Adipocyte (in vitro differentiated cells): ENCODE measurements at regions not wholly inside any gene's neighbourhood (a gene's known extent, or its start where the extent isn't known, plus 50 kb on each side); places are given as distances from the start of the nearest gene placed in this dataset.

Experiments
- DNase-seq: peaks from one replicate; pipeline ENCODE4 v3.0.0-alpha.2; 2015; ENCODE audit warnings: low read depth
- H3K27me3 ChIP-seq: replicated peaks from 2 replicates; pipeline ENCODE4 v1.7.0; 2013; ENCODE audit warnings: mild to moderate bottlenecking, low read length, moderate library complexity; ENCODE audit not compliant: control insufficient read depth, insufficient read depth
- H3K36me3 ChIP-seq: 2 replicates; pipeline ENCODE4 v1.7.0; 2013; ENCODE audit warnings: low read length, mild to moderate bottlenecking, moderate library complexity; ENCODE audit not compliant: control insufficient read depth, insufficient read depth, severe bottlenecking
- H3K4me1 ChIP-seq: 2 replicates; pipeline ENCODE4 v1.7.0; 2013; ENCODE audit warnings: mild to moderate bottlenecking, low read length, moderate library complexity; ENCODE audit not compliant: control insufficient read depth, insufficient read depth
- H3K4me3 ChIP-seq: 2 replicates; pipeline ENCODE4 v1.7.0; 2013; ENCODE audit warnings: mild to moderate bottlenecking, low read length, moderate library complexity
- H3K9ac ChIP-seq: 2 replicates; pipeline ENCODE4 v1.7.0; 2013; ENCODE audit warnings: mild to moderate bottlenecking, low read length, moderate library complexity
- H3K9me3 ChIP-seq: 2 replicates; pipeline ENCODE4 v1.7.0; 2013; ENCODE audit warnings: mild to moderate bottlenecking, low read length, moderate library complexity; ENCODE audit not compliant: control insufficient read depth

DNA sequence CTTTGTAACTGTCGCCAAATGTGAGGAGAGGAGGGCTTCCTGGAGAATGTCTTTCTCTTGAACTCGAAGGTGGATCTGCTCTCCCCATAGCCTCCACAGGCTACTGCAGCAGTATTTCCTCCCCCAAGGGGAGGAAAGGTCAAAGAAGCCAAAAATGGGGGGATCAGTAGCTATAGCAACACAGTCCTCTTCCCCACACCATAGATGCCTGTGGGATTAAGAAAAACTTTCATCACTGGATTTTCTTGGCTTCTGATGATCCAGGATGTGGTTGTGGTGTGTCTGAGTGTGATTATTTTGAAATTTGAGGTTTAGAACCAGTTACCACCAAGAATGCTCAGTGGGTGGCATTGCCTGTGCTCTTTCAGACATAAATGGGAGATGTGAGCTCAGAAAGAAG, 140.1 kb upstream of the SPACA1 start:
- no peak for DNase-seq
- no peak overlapping the region for H3K4me3 ChIP-seq
- H3K27me3 ChIP-seq: peaks cover 34% of the 10 kb centered on the region
- peaks cover 8% of the 10 kb centered on the region for H3K9me3 ChIP-seq
- H3K4me1 ChIP-seq: no peaks in the 10 kb centered on the region
- no peaks in the 10 kb centered on the region for H3K36me3 ChIP-seq
- H3K9ac ChIP-seq: no peak overlapping the region

DNA sequence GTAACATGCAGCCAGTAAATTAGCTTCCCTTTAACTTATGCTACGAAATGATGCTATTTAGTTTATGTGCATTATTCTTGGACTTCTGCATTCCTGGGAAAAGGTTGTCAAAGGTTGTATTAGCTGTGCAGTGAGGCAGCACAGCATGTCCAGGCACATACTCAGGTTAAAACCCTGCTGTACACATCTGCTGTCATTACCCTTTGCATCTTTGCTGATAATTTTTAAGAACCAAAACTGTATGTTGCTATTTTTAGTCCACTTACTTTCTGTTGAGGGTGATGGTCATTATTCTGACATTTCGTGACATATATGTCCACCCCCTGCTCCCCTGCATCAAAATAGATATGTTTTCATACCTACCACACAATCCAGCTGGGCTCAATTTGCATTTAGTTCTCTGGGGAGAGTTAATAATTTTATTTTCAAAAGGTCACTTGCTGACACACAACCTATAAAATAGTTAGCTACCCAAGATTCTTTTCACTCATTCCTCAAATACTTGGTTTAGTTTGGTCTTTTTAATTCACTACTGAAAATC, 142.5 kb upstream of the SPACA1 start:
- DNase-seq: no peak
- Histone ChIP-seq H3K9me3 (peaks cover 3% of the 10 kb centered on the region), H3K9ac (no peak overlapping the region), H3K4me1 (no peaks in the 10 kb centered on the region), H3K36me3 (no peaks in the 10 kb centered on the region), H3K27me3 (peaks cover 52% of the 10 kb centered on the region), H3K4me3 (no peak overlapping the region)

DNA sequence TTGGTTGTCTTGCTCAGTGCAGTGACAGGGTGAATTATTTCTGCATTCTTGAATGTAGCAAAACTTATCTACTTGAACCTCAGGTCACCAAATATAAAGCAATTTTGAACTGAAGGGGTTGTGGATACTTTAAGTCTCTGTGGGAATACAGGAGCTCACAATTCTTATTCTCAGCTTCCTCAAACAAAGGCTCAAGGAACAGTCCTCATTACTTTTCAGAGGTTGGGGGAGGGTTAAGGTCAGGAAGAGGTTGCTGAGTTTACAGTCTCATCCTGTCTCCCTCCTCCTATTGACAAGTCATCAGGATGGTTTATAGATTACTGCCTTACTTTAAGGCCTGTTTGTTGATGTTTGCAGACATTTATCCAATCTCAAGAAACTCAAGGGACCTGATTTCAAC, 143.6 kb upstream of the SPACA1 start:
- no peaks in the 10 kb centered on the region for H3K36me3 ChIP-seq
- no peak for DNase-seq
- H3K4me3 ChIP-seq: no peak overlapping the region
- no peaks in the 10 kb centered on the region for H3K4me1 ChIP-seq
- H3K9ac ChIP-seq: no peak overlapping the region
- no peaks in the 10 kb centered on the region for H3K9me3 ChIP-seq
- peaks cover 55% of the 10 kb centered on the region for H3K27me3 ChIP-seq

DNA sequence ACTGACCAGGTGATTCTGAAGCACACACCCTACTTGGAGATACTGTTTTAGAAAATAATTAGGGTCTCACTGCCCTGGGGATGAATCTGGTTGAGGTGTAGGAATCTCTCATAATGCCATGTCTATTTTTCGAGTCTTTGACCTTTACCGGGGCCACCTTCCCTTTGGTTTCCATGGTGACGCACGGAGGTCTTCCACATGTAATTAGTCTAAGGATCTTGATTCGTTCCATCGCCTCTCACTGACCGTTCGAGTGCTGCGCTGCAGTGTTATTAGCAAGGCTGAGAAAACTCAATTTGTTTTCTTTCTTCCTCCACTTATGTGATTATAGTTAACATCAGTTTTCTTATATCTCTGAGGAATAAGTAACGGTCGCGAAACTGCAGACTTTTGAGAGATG, 144.3 kb upstream of the SPACA1 start:
- H3K36me3 ChIP-seq: no peaks in the 10 kb centered on the region
- peaks cover 55% of the 10 kb centered on the region for H3K27me3 ChIP-seq
- no peaks in the 10 kb centered on the region for H3K4me1 ChIP-seq
- DNase-seq: no peak
- no peak overlapping the region for H3K9ac ChIP-seq
- no peaks in the 10 kb centered on the region for H3K9me3 ChIP-seq
- no peak overlapping the region for H3K4me3 ChIP-seq

DNA sequence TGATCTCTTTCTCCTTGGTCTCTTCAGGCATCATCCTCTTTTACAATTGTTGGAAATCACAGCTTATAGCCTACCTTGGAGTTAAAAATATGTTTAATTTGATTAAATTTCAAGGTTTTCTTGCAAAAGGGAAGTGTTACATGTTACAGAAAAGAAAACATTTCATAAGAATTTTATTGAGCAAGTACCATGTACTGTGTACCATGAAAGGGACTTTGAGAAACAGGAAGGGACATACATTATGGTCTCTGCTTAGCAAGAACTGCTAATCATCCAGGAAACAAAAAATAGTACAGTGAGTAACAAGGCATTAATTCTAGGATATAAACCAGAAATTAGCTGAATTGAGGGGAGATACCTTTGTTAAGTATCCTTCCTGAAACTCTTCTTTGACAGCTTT, 145.3 kb upstream of the SPACA1 start:
- peaks cover 54% of the 10 kb centered on the region for H3K27me3 ChIP-seq
- H3K4me3 ChIP-seq: no peak overlapping the region
- H3K4me1 ChIP-seq: no peaks in the 10 kb centered on the region
- H3K9me3 ChIP-seq: no peaks in the 10 kb centered on the region
- no peaks in the 10 kb centered on the region for H3K36me3 ChIP-seq
- no peak for DNase-seq
- H3K9ac ChIP-seq: no peak overlapping the region

DNA sequence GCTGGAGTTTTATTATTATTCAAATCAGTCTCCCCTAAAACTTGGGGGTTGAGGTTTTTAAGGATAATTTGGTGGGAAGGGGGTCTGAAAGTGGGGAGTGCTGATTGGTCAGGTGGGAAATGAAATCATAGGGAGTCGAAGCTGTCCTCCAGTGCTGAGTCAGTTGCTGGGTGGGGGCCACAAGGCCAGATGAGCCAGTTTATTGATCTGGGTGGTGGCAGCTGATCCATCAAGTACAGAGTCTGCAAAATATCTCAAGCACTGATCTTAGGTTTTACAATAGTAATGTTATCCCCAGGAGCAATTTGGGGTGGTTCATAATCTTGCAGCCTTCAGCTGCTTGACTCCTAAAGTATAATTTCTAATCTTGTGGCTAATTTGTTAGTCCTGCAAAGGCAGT, 146.0 kb upstream of the SPACA1 start:
- Histone ChIP-seq H3K27me3 (peaks cover 46% of the 10 kb centered on the region), H3K4me3 (no peak overlapping the region), H3K4me1 (no peaks in the 10 kb centered on the region), H3K9me3 (no peaks in the 10 kb centered on the region), H3K36me3 (no peaks in the 10 kb centered on the region), H3K9ac (no peak overlapping the region)
- no peak for DNase-seq

DNA sequence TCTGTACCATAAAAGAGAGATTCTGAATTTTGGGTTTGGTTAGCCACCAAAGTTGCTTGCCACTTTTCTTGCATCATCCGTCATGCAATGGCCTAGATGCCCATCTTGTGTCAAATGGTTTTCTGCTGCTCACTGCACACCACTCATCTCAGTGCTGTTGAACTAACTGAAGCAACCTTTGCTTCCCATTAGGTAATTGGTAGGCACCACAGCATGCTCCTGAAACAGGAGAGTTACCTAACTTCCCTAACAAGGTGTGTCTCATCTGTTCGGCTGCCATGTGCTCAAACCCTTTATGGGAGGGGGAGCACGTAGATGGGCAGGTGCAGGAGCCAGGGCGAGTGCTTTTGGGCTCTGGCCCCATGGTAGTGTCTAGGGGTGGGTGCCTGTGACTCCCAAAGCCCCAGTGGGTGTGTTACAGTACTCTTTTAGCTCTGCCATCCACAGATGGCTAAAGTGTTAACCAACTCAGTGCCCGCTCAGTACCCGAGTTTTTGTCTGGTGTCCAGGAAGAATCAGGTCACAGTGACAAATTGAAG, 147.4 kb upstream of the SPACA1 start:
- no peak overlapping the region for H3K4me3 ChIP-seq
- H3K9me3 ChIP-seq: no peaks in the 10 kb centered on the region
- no peak for DNase-seq
- no peaks in the 10 kb centered on the region for H3K36me3 ChIP-seq
- H3K4me1 ChIP-seq: no peaks in the 10 kb centered on the region
- no peak overlapping the region for H3K9ac ChIP-seq
- H3K27me3 ChIP-seq: peaks cover 39% of the 10 kb centered on the region

DNA sequence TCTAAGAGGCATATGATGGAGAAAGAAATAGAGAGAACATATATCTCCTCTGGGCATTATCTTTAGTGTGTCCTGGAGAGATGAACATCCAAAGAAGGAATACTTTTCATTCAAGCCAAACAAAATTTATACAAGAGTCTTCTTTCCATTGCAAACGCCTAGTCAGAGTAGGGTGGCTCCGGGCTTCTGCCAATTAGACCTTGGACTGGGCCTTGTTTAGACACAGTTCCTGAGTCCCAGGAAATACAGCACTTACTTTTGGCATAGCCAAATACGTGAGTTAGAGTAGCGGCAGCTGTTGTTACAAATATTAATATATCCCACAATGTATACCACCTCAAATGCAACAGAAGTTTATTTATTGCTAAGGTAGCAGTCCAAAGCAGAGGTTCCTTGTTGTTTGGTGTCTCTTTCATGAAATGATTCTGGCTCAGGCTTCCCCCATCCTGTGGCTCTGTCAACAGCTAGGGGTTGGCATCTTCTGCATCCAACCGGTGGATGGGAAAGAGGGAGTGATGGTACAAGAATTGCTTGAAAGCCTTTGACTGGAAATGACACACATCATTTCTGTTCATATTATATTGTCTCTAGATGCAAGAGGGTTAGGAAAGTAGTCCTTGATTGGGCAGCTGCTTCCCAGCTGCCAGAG, 148.0 kb upstream of the SPACA1 start:
- H3K4me3 ChIP-seq: no peak overlapping the region
- H3K9me3 ChIP-seq: no peaks in the 10 kb centered on the region
- no peak for DNase-seq
- H3K9ac ChIP-seq: no peak overlapping the region
- no peaks in the 10 kb centered on the region for H3K36me3 ChIP-seq
- peaks cover 33% of the 10 kb centered on the region for H3K27me3 ChIP-seq
- H3K4me1 ChIP-seq: no peaks in the 10 kb centered on the region

DNA sequence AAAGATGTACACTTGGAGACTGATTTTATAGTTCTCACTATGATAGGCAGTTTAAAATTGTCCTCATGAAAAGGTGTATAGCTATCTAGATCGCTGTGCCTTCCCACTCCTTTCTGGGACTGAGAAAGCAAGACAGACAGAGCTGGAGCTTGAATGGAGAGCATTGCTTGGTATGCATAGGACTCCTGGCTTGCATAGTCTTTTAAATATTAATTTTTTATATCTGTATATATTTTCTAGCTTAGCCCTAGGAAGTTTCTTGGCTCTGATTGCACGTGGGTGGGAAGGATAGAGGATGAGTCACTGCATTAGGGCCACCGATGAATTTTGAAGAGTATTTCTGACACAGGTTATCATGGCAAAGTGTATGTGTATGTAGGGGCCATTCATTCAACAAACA, 150.0 kb upstream of the SPACA1 start:
- Histone ChIP-seq H3K36me3 (no peaks in the 10 kb centered on the region), H3K4me1 (no peaks in the 10 kb centered on the region), H3K9me3 (no peaks in the 10 kb centered on the region), H3K9ac (no peak overlapping the region), H3K27me3 (peaks cover 21% of the 10 kb centered on the region), H3K4me3 (no peak overlapping the region)
- peak; percentile 30 for DNase-seq

DNA sequence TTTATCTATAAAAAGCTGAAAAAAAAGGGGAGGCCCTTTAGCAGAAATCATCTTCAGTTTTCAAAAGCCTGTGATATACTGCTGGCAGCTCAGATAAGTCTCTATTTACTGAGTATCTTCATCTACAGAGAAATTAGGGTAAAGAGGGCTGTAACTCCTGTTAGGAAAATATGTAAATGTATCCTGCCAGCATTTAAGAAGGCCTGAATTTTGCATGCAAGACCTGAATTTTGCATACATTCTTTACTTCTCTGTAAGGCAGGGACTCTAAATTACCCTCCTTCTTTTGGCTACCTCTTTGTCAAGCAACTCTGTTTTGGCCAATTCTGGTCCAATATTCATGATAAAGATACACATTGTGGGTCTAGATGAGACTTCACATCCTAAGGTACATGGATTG, 150.6 kb upstream of the SPACA1 start:
- Histone ChIP-seq H3K9ac (no peak overlapping the region), H3K4me1 (no peaks in the 10 kb centered on the region), H3K36me3 (no peaks in the 10 kb centered on the region), H3K9me3 (no peaks in the 10 kb centered on the region), H3K4me3 (no peak overlapping the region), H3K27me3 (peaks cover 17% of the 10 kb centered on the region)
- no peak for DNase-seq

DNA sequence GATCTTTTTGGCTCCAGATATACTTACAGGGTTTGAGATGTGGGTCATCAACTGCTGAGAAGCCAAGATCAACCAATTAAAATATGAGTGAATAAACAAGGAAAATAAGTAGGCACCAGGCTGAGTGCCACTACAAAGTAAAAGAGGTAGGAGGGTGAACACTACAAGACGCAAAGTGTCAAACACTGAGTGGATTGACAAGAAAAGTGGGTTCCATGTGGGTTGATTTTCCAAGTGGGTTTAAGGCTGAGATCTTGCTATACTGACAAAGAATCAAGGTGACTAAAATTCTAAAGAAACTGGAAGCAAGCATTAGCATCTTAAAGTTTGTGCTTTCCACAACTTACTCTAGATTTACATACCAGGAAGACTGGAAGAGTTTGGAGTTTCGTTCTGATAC, 160.4 kb upstream of the SPACA1 start:
- Histone ChIP-seq H3K27me3 (peaks cover 34% of the 10 kb centered on the region), H3K9ac (no peak overlapping the region), H3K9me3 (no peaks in the 10 kb centered on the region), H3K36me3 (no peaks in the 10 kb centered on the region), H3K4me3 (no peak overlapping the region), H3K4me1 (no peaks in the 10 kb centered on the region)
- DNase-seq: no peak

DNA sequence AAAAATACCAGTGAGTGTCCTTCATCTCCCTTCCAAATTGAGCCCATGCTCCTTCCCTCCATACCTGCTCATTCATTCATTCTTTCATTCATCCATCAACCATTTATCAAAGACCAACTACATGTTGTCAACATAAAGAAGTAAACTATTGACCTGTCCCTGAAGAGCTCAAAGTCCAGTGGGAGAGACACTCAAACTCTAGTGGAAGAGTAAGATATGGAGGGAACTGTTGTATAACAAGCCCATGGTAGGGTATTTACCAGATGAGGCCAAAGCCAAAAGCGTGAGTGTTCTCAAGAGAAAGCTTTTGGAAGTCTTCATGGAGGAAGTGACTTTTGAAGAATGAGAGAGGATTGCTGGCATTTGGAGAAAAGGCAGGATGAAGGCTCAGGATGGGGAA, 163.4 kb upstream of the SPACA1 start:
- Histone ChIP-seq H3K4me1 (peaks cover 4% of the 10 kb centered on the region), H3K27me3 (peaks cover 42% of the 10 kb centered on the region), H3K9me3 (no peaks in the 10 kb centered on the region), H3K36me3 (no peaks in the 10 kb centered on the region), H3K9ac (no peak overlapping the region), H3K4me3 (no peak overlapping the region)
- no peak for DNase-seq
